ENCODE measurements at regions not wholly inside any gene's neighbourhood (a gene's known extent, or its start where the extent isn't known, plus 50 kb on each side); places are given as distances from the start of the nearest gene placed in this dataset.

DNA sequence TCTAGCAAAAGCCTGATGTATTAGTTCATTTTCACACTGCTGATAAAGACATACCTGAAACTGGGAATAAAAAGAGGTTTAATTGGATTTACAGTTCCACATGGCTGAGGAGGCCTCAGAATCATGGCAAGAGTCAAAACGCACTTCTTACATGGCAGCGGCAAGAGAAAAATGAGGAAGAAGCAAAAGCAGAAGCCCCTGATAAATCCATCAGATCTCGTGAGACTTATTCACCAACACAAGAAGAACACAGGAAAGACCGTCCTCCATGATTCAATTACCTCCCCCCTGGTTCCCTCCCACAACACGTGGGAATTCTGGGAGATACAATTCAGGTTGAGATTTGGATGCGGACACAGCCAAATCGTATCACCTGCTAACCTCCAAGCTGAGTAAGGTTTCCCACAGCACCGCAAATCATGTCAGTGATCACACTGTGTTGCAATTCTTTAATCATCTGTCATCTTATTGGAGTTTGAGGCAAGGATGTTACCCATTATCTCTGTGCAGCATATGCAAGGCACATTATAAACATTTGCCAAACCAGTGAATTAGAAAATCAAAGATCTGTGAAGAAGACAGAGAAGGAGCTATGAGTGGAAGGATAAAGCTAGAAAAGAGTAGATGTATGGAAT lies 128.5 kb downstream of the ZNF281 start:
- TF ChIP-seq CTCF (conservative IDR thresholded peaks at IDR 0.05; ENCODE audit: low read length) (no peak), EZH2phosphoT487 (IDR thresholded peaks at IDR 0.05; ENCODE audit: borderline replicate concordance, low read depth, low read length) (no peak)
